ENCODE measurements at regions not wholly inside any gene's neighbourhood (a gene's known extent, or its start where the extent isn't known, plus 50 kb on each side); places are given as distances from the start of the nearest gene placed in this dataset.

DNA sequence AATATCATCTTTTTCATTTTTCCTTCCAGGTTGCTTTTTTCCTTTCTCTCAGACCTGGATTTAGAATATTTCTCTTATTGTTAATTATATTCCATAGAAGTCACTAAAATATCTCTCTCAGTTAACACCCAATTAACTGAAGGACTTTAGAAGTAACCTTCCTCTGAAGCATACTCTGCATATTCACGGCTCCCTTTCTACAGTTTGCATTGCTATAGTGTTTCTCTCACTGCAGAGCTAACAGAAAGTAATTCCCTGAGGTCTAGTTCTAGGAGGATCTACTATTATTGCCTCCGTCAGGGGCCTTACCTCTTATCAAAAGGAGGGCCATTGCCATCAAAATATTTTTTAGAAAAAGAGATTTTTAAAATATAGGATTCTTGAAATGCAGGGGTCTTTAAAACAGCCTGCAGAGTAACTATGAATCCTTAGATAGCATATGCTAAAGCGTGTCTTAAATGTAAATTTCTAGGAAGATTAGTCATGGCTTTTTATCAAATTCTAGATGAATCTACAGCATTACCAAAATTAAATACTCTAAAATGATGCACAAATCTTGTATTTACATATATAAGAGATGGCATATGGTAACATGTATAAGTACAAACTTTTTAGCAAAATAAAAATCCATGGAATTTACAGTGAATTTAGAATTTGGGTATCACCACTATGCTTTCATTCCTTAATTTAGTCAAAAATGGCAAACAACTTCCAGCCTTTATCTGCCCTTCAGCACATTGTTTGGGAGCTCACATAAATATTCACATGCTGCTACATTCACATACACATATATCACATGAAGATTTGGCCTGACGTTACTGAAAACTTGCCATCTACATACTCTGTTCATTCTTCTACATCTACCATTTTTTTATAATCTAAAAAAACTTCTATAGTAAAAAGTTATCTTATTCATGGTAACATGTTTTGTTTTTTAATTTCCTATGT, 696.8 kb downstream of the OTOL1 start:
- no peak for DNase-seq (ENCODE audit: low read depth, low spot score)

DNA sequence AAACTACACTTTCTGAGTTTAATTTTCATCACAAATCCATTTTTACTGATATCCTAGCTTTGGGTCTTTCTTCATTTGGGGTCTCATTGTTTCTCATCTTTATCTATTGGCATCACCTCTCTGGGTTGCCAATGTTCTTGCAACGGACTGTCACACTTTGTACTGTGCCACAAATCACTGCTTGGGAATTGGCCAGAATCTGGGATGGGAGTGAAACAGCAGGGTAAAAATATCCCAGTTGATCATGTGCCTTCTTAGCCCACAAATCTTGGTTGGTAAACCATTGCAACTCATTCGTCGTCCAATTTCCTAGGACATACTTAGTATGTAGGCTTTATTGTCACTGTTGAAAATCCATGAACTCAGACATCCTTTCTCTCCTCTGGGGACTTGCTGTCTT, 698.5 kb downstream of the OTOL1 start:
- no peak for DNase-seq (ENCODE audit: low read depth, low spot score)

GRCh38 chr3:162196964-162197363, 700.4 kb downstream of the OTOL1 start:
- no peak for DNase-seq (ENCODE audit: low read depth, low spot score)

- no peak for DNase-seq (ENCODE audit: low read depth, low spot score)
Observed at GRCh38 chr3:162200836-162201235, 704.2 kb downstream of the OTOL1 start.

DNA sequence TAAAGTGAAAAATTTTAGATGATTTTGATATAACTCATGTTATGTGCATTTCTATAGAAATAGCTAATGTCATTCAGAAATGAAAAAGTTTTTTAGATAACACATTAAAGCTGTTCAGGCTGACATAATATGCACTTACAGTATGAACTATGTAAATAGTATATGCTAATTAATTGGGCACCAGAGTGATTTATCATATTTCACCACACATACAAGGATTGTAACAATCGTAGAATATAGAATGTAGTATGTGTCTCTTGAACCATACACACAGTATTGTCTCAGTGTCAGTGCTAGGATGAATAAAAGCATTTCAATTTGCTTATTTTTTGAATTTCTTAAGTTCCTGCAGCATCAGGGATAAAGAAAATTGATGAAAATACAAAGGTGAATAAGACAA, 710.0 kb downstream of the OTOL1 start:
- no peak for DNase-seq (ENCODE audit: low read depth, low spot score)

DNA sequence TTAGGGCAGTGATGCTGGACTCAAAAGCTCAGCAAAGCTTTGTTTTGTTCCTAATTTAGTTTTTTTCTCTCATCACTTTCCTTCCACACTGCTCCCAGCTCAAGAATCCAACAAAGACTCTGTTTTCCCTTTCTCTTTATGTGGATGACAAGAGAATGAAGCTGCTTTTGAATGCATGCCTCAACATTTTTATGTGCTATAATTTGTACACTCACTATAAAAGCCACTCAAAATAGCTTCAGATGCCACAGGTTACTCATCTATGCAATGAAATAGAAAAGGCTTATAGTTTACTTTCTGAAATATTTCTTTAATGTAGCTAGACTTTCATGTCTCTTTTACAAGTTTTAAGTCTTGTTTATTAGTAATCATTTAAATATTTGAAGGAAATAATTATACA, 714.9 kb downstream of the OTOL1 start:
- no peak for DNase-seq (ENCODE audit: low read depth, low spot score)

- DNase-seq (ENCODE audit: low read depth, low spot score) = no peak
Observed at GRCh38 chr3:162213196-162213595, 716.6 kb downstream of the OTOL1 start.

GRCh38 chr3:162213956-162214355, 717.3 kb downstream of the OTOL1 start:
- DNase-seq (ENCODE audit: low read depth, low spot score) = no peak

- no peak for DNase-seq (ENCODE audit: low read depth, low spot score)
Observed at GRCh38 chr3:162217647-162218046, 721.0 kb downstream of the OTOL1 start.

GRCh38 chr3:162218479-162218878, 721.9 kb downstream of the OTOL1 start:
- no peak for DNase-seq (ENCODE audit: low read depth, low spot score)

DNA sequence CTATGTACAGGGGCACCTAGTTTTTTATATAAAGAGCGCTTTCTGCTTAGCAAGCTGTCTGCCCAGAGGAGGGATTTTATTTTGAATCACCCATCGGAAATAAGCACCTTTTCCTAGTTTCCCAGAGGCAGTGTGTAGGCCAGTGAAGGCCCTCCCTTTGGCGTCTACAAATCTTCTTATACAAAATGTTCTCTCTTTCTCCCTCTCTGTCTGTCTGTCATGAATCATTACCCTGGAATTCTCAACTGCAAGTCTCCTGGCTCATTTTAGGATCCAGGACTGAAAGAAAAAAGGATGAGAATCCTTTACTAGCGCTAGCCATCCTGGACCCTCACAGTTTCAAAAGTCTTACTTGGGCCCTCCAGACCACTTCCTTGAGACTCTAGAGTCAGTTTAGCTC, 728.1 kb downstream of the OTOL1 start:
- DNase-seq (ENCODE audit: low read depth, low spot score) = no peak

DNA sequence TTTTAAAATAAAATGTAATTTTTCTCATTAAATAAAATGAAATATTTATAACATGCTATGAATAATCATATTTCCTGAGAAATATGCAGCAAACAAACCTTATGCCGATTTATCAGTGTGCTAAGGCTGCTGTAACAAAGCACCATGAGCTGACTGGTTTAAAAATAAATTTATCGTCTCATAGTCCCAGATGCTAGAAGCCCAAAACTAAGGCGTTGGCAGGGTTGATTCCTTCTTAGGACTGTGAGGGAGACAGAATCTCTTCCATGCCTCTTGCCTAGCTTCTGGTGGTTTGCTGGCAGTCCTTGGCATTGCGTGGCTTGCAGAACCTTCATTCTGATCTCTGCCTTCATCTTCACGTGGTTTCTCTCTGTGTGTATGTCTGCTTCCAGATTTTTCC, 740.3 kb downstream of the OTOL1 start:
- no peak for DNase-seq (ENCODE audit: low read depth, low spot score)

- no peak for DNase-seq (ENCODE audit: low read depth, low spot score)
Observed at GRCh38 chr3:162250782-162251181, 754.2 kb downstream of the OTOL1 start.

- peak; percentile 26 for DNase-seq (ENCODE audit: low read depth, low spot score)
Observed at GRCh38 chr3:162262129-162262528, 765.5 kb downstream of the OTOL1 start.

DNA sequence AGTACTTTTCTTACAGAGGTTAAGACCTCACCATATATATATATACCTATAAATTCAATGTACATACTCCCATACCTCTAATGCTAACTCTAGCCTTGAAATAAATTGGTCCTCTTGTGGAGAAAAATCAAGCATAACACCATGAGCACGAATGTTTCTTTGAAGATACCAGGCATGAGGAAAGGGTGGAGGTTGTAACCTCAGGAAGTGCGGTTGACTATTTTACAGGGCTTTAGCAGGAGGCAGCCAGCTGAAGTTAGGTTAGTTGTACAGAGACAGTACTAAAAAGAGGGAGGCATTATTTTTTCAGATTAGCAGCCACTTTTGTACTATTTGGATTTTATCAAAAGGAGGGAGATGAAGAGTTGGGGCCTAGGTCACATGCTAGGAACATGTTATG, 767.0 kb downstream of the OTOL1 start:
- DNase-seq (ENCODE audit: low read depth, low spot score) = no peak

DNA sequence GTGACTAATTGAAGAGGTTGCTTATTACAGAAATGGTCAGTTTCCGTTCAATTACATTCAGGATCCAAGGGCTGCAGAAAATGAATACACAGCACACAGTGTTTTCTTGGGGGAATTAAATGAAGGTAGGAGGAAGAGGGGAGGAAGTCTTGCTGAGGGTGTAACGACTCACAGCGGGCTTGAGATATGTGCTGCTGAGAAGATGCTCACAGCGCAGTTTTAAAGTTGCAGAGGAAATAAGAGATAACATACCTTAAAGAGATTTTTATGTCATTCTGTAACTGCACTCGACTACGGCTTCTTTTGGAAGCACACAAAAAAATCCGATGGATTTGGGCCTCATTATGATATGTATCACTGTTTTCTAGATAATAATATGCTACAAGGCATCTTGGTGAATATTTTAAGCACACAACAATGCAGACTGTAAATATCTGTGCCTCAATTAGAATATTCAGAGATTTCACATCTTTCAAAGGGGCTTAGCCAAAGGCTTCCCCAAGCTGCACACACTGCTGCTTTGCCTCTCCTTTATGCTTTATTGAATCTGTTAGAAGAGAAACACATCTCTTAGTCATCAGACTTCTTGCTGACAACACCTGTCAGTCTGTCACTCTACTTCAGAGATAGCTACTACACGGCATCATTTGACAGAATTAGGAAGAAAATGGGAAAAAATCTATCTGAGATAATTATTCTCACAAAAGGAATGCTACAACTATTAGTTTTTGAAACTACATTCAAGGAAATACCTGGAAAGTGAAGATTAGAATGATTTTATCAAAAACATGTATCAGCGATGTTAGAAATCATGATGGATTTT, 773.2 kb downstream of the OTOL1 start:
- DNase-seq (ENCODE audit: low read depth, low spot score) = no peak

- no peak for DNase-seq (ENCODE audit: low read depth, low spot score)
Observed at GRCh38 chr3:162274070-162274469, 777.5 kb downstream of the OTOL1 start.

DNA sequence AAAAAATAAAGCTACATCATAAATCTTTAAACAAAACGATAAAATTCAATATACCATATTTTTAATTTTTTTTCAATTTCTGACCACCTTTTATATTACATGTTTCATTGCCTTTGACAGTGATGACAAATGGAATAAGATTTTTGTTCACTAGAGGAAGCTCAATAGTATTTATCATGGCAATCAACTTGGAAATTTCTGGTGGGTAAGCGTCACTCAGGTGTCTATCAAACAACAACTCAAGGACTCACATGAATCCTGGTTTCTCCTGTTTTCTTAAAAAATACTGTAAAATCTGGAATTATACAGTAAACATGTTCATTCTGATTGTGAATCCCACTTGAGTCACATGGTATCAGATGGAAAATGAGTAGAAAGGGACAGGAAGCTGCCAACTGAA, 782.2 kb downstream of the OTOL1 start:
- DNase-seq (ENCODE audit: low read depth, low spot score) = no peak

GRCh38 chr3:162285259-162285658, 788.7 kb downstream of the OTOL1 start:
- no peak for DNase-seq (ENCODE audit: low read depth, low spot score)

GRCh38 chr3:162287600-162287999, 791.0 kb downstream of the OTOL1 start:
- no peak for DNase-seq (ENCODE audit: low read depth, low spot score)

DNA sequence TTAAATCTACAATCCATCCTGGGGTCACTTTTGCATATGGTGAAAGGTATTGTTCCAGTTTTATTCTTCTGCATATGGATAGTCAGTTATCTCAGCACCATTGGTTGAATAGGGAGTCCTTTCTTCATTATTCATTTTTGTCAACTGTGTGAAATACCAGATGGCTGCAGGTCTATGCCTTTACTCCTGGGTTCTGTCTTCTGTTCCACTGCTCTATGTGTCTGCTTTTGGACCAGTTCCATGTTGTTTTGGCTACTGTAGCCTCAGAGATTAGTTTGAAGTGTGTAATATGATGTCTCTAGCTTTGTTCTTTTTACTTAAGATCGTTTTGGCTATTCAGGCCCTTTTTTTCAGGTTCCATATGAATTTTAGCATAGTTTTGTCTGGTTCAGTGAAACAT, 795.8 kb downstream of the OTOL1 start:
- DNase-seq (ENCODE audit: low read depth, low spot score) = no peak

DNA sequence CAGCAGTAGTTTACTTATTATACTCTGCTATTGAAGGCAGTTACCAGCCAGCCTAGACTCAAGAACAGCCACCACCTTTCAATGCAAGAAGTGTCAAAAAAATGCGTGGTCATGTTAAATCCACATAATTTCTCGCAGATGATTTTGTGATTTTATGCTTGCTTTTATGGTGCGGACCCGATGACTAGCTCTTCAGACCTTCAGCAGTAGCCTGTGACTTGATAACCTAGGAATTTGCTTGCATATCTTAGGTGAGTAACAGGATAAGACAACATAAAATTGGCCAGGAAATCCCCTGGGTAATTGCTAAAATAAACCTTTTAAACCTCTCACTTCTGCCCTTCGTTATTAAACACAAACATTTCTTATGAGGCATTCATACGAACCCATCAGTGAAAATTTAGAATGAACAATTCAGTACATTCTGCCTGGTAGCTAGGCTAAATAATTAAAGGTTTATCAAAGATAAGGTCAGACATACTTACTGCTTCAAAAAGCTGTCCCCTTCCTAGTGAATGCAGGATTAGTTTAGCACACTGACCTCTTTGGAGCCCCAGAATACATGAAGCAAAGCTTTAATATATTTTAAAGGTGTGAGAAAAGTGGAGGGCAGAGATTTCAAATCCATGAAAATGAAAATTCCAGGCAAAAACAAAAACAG, 798.8 kb downstream of the OTOL1 start:
- DNase-seq (ENCODE audit: low read depth, low spot score) = no peak

All from smooth muscle cell of the brain vasculature (primary cell).